Thymus (tissue), 11 donors: ENCODE measurements at regions not wholly inside any gene's neighbourhood (a gene's known extent, or its start where the extent isn't known, plus 50 kb on each side); places are given as distances from the start of the nearest gene placed in this dataset.

Experiments used
- DNase-seq, 9 donors: peaks; one replicate each; pipeline ENCODE4 v3.0.0-alpha.2; 2013; ENCODE audit warnings: low spot score in 9 of 9, low read depth in 6 of 9, missing footprints in 1 of 9
- H3K27ac ChIP-seq, 2 donors: one replicate each; pipeline ENCODE4 v1.5.1; 2013; ENCODE audit warnings: control low read depth in 1 of 2, low read depth in 1 of 2, low read length in 1 of 2, mild to moderate bottlenecking in 1 of 2, moderate library complexity in 1 of 2
- H3K27me3 ChIP-seq, 2 donors: one replicate each; pipeline ENCODE4 v1.5.1; 2013; ENCODE audit warnings: low read length in 1 of 2; ENCODE audit not compliant: control insufficient read depth in 2 of 2, insufficient read depth in 1 of 2
- H3K36me3 ChIP-seq, 2 donors: one replicate each; pipeline ENCODE4 v1.5.1; 2013; ENCODE audit warnings: low read length in 1 of 2, mild to moderate bottlenecking in 1 of 2, moderate library complexity in 1 of 2; ENCODE audit not compliant: control insufficient read depth in 2 of 2, insufficient read depth in 2 of 2
- H3K4me1 ChIP-seq, 2 donors: one replicate each; pipeline ENCODE4 v1.5.1; 2013; ENCODE audit warnings: low read length in 2 of 2; ENCODE audit not compliant: control insufficient read depth in 2 of 2, insufficient read depth in 2 of 2
- H3K4me3 ChIP-seq, 2 donors: one replicate each; pipeline ENCODE4 v1.5.1; 2013; ENCODE audit warnings: low read length in 2 of 2, control low read depth in 1 of 2, mild to moderate bottlenecking in 1 of 2
- H3K9me3 ChIP-seq, 2 donors: one replicate each; pipeline ENCODE4 v1.5.1; 2013; ENCODE audit warnings: low read length in 1 of 2, mild to moderate bottlenecking in 1 of 2; ENCODE audit not compliant: control insufficient read depth in 2 of 2, insufficient read depth in 1 of 2
- WGBS: extraction: QIAGEN DNeasy Blood & Tissue Kit; methylation state at CpG from one replicate; pipeline ENCODE4 v1.1.7; 2013; 5-methylcytosine and 5-hydroxymethylcytosine counted together
- donor health status: healthy.

- H3K36me3 ChIP-seq, result no peaks in the 10 kb centered on the region
- 83% methylated on average over 2 of the region's 2 CpGs for WGBS
These were observed 136.6 kb upstream of the ZNF32 start for GRCh38 chr10:43785252-43785651.

GRCh38 chr10:43782814-43783213 lies 134.1 kb upstream of the ZNF32 start:
- WGBS, result 98% methylated on average over 6 of the region's 6 CpGs
- no peaks in the 10 kb centered on the region for H3K36me3 ChIP-seq
- H3K27me3 ChIP-seq, result no peaks in the 10 kb centered on the region
- no peak for DNase-seq
- peaks cover 0 to 17% of the 10 kb centered on the region in 2 donors for H3K4me1 ChIP-seq
- H3K27ac ChIP-seq, result no peak overlapping the region
- H3K4me3 ChIP-seq, result no peak overlapping the region
- H3K9me3 ChIP-seq, result no peaks in the 10 kb centered on the region

More at GRCh38 chr10:43785252-43785651, 136.6 kb upstream of the ZNF32 start:
- Histone ChIP-seq H3K9me3 (no peaks in the 10 kb centered on the region), H3K27me3 (no peaks in the 10 kb centered on the region), H3K4me1 (peaks cover 0 to 12% of the 10 kb centered on the region in 2 donors), H3K4me3 (no peak overlapping the region), H3K27ac (no peak overlapping the region)
- peak in 2 of 9 donors; percentile 22 to 44 for DNase-seq

DNA sequence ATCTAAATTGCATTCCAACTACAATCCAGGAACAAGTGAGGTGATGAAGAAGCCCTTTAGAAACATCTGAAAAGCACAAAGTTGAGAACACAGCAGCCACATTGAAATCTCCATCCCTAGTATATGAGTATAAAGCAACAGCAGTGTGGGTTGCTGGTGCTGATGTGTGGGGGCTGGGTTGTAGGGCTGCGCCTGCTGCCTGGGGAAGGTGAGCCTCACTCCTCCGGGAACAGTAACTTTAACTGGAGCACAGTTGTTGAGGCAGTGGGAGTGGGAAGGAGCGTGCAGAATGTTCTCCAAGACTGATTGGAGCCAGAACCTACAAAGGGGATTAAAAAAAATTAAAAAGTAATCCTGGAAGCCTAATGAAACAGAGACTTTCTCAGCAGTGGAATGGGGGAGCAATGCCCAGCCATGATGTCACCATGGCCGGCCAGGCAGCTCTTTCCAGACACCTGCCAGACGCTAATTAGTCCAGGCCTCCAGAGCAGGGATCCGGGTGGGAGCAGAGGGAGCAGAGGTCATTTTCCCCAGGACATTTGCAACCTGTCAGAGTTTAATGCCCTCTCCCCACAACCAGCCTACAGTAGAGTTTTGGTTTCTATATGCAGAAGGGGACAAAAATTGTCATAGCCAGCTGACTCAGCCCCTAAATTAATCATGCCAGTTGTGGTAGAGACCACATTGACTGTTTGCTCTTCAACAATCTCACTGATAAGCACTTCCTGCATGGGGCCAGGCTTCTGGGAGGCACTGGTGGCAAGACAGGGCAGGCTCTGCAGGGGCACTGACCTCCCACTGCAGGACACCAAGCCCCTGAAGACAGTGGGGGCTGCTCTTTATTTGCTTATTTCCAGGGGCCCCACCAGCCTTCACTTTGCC lies 133.0 kb upstream of the ZNF32 start:
- Histone ChIP-seq H3K27ac (no peak overlapping the region), H3K4me3 (no peak overlapping the region), H3K36me3 (no peaks in the 10 kb centered on the region), H3K4me1 (peaks cover 0 to 17% of the 10 kb centered on the region in 2 donors), H3K9me3 (no peaks in the 10 kb centered on the region), H3K27me3 (no peaks in the 10 kb centered on the region)
- DNase-seq, result peak in 2 of 9 donors; percentile 13 to 36
- whole genome bisulfite sequencing, result 93% methylated on average over 6 of the region's 6 CpGs

DNA sequence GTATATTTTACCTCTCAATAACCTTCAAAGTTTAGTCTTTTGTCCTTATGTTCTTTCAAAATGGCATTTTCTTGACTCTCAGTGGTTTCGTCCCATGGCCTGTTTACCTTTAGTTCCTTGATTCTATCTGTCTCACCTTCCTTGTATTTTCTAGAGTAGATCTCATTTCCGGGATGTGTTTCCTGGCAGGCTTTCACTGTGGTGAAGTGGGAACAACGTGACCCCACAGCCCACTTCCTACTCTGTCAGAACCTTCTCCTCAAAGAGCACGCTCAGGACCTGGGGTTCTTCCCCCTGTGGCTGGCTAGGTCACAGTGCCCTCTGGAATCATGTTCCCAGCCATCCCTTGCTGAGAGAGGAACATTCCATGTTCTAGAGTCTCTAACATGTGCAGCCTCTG lies 129.9 kb upstream of the ZNF32 start:
- Histone ChIP-seq H3K4me1 (peaks cover 0 to 17% of the 10 kb centered on the region in 2 donors), H3K36me3 (no peaks in the 10 kb centered on the region)
- 53% methylated on average over 4 of the region's 4 CpGs for whole genome bisulfite sequencing

DNA sequence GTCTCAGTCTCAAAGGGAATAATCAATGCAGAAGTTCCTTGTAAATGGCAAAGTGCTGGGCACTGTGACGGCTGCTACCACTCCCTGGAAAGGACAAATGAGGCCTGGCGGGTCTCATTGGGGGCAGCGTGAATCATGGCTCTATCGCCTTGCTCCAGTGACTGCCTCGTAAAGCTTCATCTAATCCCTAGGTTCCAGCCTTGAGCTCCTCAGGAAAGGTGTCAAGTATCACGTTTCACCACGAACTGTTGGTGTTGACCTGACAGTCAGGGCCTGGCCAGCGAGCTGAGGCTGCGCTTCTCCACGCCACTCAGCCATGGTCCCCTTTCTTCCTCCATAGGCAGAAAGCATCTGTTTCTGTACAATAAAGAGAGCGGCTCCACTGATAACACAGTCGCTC lies 126.7 kb upstream of the ZNF32 start:
- Histone ChIP-seq H3K27ac (no peak overlapping the region), H3K9me3 (no peaks in the 10 kb centered on the region), H3K36me3 (no peaks in the 10 kb centered on the region), H3K4me3 (no peak overlapping the region), H3K27me3 (no peaks in the 10 kb centered on the region), H3K4me1 (peaks cover 0 to 5% of the 10 kb centered on the region in 2 donors)
- DNase-seq, result no peak
- 96% methylated on average over 12 of the region's 12 CpGs for WGBS

More for the DNA sequence above, 129.9 kb upstream of the ZNF32 start:
- DNase-seq, result peak in 1 of 9 donors; percentile 28
- Histone ChIP-seq H3K9me3 (no peaks in the 10 kb centered on the region), H3K4me3 (no peak overlapping the region), H3K27me3 (no peaks in the 10 kb centered on the region), H3K27ac (no peak overlapping the region)

- DNase-seq, result no peak
- Histone ChIP-seq H3K9me3 (no peaks in the 10 kb centered on the region), H3K36me3 (no peaks in the 10 kb centered on the region), H3K27me3 (no peaks in the 10 kb centered on the region), H3K4me3 (no peak overlapping the region), H3K27ac (no peak overlapping the region), H3K4me1 (peaks cover 0 to 5% of the 10 kb centered on the region in 2 donors)
- 72% methylated on average over 5 of the region's 5 CpGs for WGBS
These were observed 125.6 kb upstream of the ZNF32 start for GRCh38 chr10:43774234-43774769.

DNA sequence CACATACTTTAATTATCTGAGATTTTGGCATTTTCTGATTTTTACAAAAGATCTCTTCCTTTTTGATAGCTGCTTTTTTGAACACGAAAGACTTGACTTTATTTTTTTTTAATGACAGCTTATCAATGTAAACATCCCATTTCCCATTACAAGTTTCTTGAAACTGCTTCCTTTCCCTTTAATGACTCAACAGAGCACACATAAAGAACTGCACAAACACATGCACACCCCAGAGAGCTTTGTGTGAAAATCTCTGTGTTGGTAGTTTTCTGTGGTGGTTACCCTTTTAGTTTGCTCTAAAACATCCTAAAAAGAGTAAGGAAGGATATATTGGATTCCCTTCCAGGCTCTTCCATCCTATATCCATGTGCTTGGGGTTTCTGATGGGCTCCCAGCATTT lies 125.1 kb upstream of the ZNF32 start:
- no peak for DNase-seq
- H3K36me3 ChIP-seq, result no peaks in the 10 kb centered on the region
- no peak overlapping the region for H3K27ac ChIP-seq
- H3K9me3 ChIP-seq, result no peaks in the 10 kb centered on the region
- 68% methylated on average over 1 of the region's 1 CpG for WGBS
- no peak overlapping the region for H3K4me3 ChIP-seq
- H3K27me3 ChIP-seq, result no peaks in the 10 kb centered on the region
- peaks cover 0 to 2% of the 10 kb centered on the region in 2 donors for H3K4me1 ChIP-seq

DNA sequence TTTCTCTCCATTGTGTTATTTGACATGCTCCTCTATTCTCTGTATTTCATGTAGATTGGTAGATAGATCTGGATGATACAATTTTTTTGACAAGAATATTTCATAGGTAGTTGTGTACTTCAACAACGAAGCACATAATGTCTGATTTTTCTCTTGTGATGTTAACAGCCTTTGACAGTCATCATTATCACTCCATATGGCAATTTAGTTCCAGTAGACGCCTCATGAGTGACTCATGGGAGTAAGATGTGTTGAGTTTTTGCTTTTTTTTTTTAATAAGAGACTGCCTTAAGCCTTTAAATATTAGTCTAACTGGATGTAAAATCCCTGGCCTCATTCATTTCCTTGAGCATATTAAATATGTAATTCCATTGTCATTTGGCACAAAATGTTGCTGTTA lies 123.5 kb upstream of the ZNF32 start:
- Histone ChIP-seq H3K36me3 (no peaks in the 10 kb centered on the region), H3K27me3 (no peaks in the 10 kb centered on the region), H3K9me3 (no peaks in the 10 kb centered on the region), H3K4me1 (no peaks in the 10 kb centered on the region), H3K4me3 (no peak overlapping the region), H3K27ac (no peak overlapping the region)
- no peak for DNase-seq
- WGBS, result 89% methylated on average over 2 of the region's 2 CpGs

DNA sequence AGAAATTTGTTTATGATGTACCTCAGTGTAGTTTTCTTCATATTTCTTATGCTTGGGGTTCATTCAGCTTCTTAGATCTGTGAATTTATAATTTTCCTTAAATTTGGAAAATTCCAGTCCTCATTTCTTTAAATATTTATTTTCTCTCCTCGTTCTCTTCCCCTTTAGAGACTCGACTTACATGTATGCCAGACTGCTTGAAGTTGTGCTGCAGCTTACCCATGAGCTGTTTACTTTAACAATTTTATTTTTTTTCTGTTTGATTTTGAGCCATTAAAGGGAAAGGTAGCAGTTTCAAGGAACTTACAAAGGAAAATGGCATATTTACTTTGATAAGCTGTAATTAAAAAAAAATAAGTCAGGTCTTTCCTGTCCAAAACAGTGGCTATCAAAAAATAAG lies 123.0 kb upstream of the ZNF32 start:
- H3K27me3 ChIP-seq, result no peaks in the 10 kb centered on the region
- H3K4me3 ChIP-seq, result no peak overlapping the region
- no peak overlapping the region for H3K27ac ChIP-seq
- no peaks in the 10 kb centered on the region for H3K9me3 ChIP-seq
- no peaks in the 10 kb centered on the region for H3K36me3 ChIP-seq
- no peaks in the 10 kb centered on the region for H3K4me1 ChIP-seq
- DNase-seq, result no peak
- 89% methylated on average over 2 of the region's 2 CpGs for WGBS
